ENCODE measurements at regions not wholly inside any gene's neighbourhood (a gene's known extent, or its start where the extent isn't known, plus 50 kb on each side); places are given as distances from the start of the nearest gene placed in this dataset.

DNA sequence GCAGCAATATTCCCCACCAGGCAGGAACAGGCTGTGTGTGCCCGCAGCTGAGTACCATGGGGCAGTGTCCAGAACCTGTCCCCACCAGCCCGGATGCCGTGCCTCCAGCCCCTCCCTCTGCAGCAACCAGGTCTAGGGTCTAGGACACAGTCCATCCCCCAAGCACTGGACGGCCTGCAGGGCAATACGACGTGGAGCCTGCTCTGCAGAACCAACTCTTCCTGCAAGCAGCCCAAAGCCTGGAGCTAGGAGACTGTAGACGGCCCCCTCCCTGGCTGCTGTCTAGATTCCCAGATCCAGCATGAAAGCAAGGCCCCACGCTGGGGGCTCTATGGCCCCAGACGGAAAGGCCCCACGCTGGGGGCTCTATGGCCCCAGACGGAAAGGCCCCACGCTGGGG is 128.2 kb upstream of the AFDN start:
- H3K36me3 ChIP-seq (ENCODE audit: control insufficient read depth, insufficient read depth, low read length): no peaks in the 10 kb centered on the region
- no peaks in the 10 kb centered on the region for H3K79me2 ChIP-seq (ENCODE audit: control insufficient read depth, insufficient read depth, low read length)
- no peaks in the 10 kb centered on the region for H3K9me3 ChIP-seq (ENCODE audit: control insufficient read depth, insufficient read depth, low read depth, low read length)
- no peak overlapping the region for H3K9ac ChIP-seq (ENCODE audit: insufficient read depth, low read length)
- H4K20me1 ChIP-seq (ENCODE audit: control insufficient read depth, extremely low read depth, insufficient read depth, low read length): no peaks in the 10 kb centered on the region
- no peaks in the 10 kb centered on the region for H3K27me3 ChIP-seq (ENCODE audit: control insufficient read depth, insufficient read depth, low read length)
- TF ChIP-seq, protein P1, sequence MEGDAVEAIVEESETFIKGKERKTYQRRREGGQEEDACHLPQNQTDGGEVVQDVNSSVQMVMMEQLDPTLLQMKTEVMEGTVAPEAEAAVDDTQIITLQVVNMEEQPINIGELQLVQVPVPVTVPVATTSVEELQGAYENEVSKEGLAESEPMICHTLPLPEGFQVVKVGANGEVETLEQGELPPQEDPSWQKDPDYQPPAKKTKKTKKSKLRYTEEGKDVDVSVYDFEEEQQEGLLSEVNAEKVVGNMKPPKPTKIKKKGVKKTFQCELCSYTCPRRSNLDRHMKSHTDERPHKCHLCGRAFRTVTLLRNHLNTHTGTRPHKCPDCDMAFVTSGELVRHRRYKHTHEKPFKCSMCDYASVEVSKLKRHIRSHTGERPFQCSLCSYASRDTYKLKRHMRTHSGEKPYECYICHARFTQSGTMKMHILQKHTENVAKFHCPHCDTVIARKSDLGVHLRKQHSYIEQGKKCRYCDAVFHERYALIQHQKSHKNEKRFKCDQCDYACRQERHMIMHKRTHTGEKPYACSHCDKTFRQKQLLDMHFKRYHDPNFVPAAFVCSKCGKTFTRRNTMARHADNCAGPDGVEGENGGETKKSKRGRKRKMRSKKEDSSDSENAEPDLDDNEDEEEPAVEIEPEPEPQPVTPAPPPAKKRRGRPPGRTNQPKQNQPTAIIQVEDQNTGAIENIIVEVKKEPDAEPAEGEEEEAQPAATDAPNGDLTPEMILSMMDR (conservative IDR thresholded peaks at IDR 0.05 in 1 of 2, IDR thresholded peaks at IDR 0.05 in 1 of 2; ENCODE audit: low read depth in 1 of 2, low read length in 2 of 2): no peak
- no peak for TF ChIP-seq EZH2 (IDR thresholded peaks at IDR 0.05; ENCODE audit: low read length, missing control alignments)
- H3K27ac ChIP-seq (ENCODE audit: insufficient read depth, low read length): no peak overlapping the region
- no peak overlapping the region for H3K4me2 ChIP-seq (ENCODE audit: extremely low read depth, insufficient read depth, low read length)
- H3K4me3 ChIP-seq (replicated peaks in 1 of 4; ENCODE audit: control extremely low read depth in 1 of 4, insufficient read depth in 1 of 4, low read depth in 3 of 4, low read length in 4 of 4): no peak overlapping the region
- DNase-seq (ENCODE audit: low read depth in 2 of 2): no peak
- no peaks in the 10 kb centered on the region for H3K4me1 ChIP-seq (ENCODE audit: control insufficient read depth, extremely low read depth, insufficient read depth, low read length)
- H2AFZ ChIP-seq (ENCODE audit: low read length): no peak overlapping the region

DNA sequence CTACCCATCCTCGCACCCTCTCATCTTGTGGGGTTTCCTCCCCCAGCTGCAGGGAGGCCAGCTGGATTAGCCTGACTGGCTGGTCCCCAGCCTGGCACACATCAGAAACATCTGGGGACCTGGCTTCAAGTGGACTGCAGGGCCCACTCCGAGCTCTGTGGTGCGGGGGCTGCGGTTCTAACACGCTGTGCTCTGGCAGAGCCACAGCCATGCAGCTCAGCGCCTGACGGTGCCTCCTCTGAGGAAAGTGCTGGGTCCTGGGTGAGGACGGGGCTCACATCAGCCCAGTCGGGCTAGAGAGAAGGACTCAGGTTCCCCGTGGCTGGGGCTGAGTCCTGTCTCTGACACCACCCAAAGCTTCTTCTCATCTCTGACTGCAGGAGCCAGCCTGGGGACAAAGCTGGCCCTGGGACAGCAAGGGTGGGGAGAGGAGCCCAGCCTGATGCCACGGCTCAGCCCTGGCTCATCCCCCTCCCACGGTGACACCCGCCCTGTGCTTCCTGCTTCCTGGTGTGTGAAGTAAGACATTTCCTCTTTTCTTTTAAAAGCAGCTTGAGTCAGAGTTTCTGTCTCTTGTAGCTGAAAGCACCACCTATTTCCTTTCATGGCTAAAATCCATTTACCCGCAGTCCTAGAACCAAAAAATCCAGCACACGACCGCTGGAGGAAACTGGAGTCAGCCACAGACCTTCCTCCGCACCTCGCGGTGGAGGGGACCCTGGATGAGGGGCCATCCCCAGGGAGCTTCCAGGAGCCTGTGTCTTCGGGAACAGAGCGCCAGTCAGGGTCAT is 127.4 kb upstream of the AFDN start:
- no peak overlapping the region for H3K4me2 ChIP-seq (ENCODE audit: extremely low read depth, insufficient read depth, low read length)
- no peak overlapping the region for H3K4me3 ChIP-seq (replicated peaks in 1 of 4; ENCODE audit: control extremely low read depth in 1 of 4, insufficient read depth in 1 of 4, low read depth in 3 of 4, low read length in 4 of 4)
- no peak overlapping the region for H3K27ac ChIP-seq (ENCODE audit: insufficient read depth, low read length)
- no peaks in the 10 kb centered on the region for H3K79me2 ChIP-seq (ENCODE audit: control insufficient read depth, insufficient read depth, low read length)
- peak in 1 of 2 donors; percentile 29 for DNase-seq (ENCODE audit: low read depth in 2 of 2)
- H3K4me1 ChIP-seq (ENCODE audit: control insufficient read depth, extremely low read depth, insufficient read depth, low read length): no peaks in the 10 kb centered on the region
- TF ChIP-seq EZH2 (IDR thresholded peaks at IDR 0.05; ENCODE audit: low read length, missing control alignments): no peak
- TF ChIP-seq, protein P1 (conservative IDR thresholded peaks at IDR 0.05 in 1 of 2, IDR thresholded peaks at IDR 0.05 in 1 of 2; ENCODE audit: low read depth in 1 of 2, low read length in 2 of 2): no peak
- no peaks in the 10 kb centered on the region for H4K20me1 ChIP-seq (ENCODE audit: control insufficient read depth, extremely low read depth, insufficient read depth, low read length)
- H3K36me3 ChIP-seq (ENCODE audit: control insufficient read depth, insufficient read depth, low read length): no peaks in the 10 kb centered on the region
- H2AFZ ChIP-seq (ENCODE audit: low read length): no peak overlapping the region
- H3K27me3 ChIP-seq (ENCODE audit: control insufficient read depth, insufficient read depth, low read length): no peaks in the 10 kb centered on the region
- no peaks in the 10 kb centered on the region for H3K9me3 ChIP-seq (ENCODE audit: control insufficient read depth, insufficient read depth, low read depth, low read length)
- H3K9ac ChIP-seq (ENCODE audit: insufficient read depth, low read length): no peak overlapping the region

DNA sequence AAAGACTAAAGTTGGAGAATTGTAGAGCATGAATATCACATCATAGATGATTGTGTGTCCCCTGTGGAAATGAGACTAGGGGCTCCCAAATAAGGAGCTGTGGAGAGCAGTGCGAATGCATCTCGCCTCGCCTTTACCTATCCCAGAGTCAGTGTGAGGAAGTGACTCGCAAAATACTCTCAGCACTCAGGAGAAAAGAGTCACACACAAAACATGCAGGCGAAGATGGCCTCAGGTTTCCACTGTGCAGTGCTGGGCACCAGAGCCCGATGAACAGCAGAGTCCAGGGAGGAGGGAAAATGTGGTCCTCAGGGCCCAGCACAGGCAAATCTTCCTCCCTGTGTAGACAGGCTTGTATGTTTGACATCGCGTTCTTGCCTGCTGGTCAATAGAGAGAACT is 126.5 kb upstream of the AFDN start:
- Histone ChIP-seq H3K9ac (ENCODE audit: insufficient read depth, low read length) (no peak overlapping the region), H3K4me2 (ENCODE audit: extremely low read depth, insufficient read depth, low read length) (no peak overlapping the region), H3K36me3 (ENCODE audit: control insufficient read depth, insufficient read depth, low read length) (no peaks in the 10 kb centered on the region), H2AFZ (ENCODE audit: low read length) (no peak overlapping the region), H3K27ac (ENCODE audit: insufficient read depth, low read length) (no peak overlapping the region), H3K4me3 (replicated peaks in 1 of 4; ENCODE audit: control extremely low read depth in 1 of 4, insufficient read depth in 1 of 4, low read depth in 3 of 4, low read length in 4 of 4) (no peak overlapping the region), H4K20me1 (ENCODE audit: control insufficient read depth, extremely low read depth, insufficient read depth, low read length) (no peaks in the 10 kb centered on the region), H3K4me1 (ENCODE audit: control insufficient read depth, extremely low read depth, insufficient read depth, low read length) (no peaks in the 10 kb centered on the region), H3K9me3 (ENCODE audit: control insufficient read depth, insufficient read depth, low read depth, low read length) (no peaks in the 10 kb centered on the region), H3K79me2 (ENCODE audit: control insufficient read depth, insufficient read depth, low read length) (no peaks in the 10 kb centered on the region), H3K27me3 (ENCODE audit: control insufficient read depth, insufficient read depth, low read length) (no peaks in the 10 kb centered on the region)
- TF ChIP-seq, protein P1 (conservative IDR thresholded peaks at IDR 0.05 in 1 of 2, IDR thresholded peaks at IDR 0.05 in 1 of 2; ENCODE audit: low read depth in 1 of 2, low read length in 2 of 2): no peak
- no peak for TF ChIP-seq EZH2 (IDR thresholded peaks at IDR 0.05; ENCODE audit: low read length, missing control alignments)
- DNase-seq (ENCODE audit: low read depth in 2 of 2): peak in 1 of 2 donors; percentile 20

Data from fibroblast of lung (primary cell).